K562 (cell line): ENCODE measurements at regions not wholly inside any gene's neighbourhood (a gene's known extent, or its start where the extent isn't known, plus 50 kb on each side); places are given as distances from the start of the nearest gene placed in this dataset.

Experiments used
- ATAC-seq: fragments of 200-7000 bp; cut with Tn5 transposase; 3 replicates; pipeline ENCODE4 v1.9.1; 2020; ENCODE audit warnings: moderate library complexity
- BruUV-seq: library from RNA; stranded (reverse); fragments of 400-500 nt; replicated peaks from 2 replicates; lab custom pipeline; 2021; lab: Mats Ljungman, UMichigan
- CTCF ChIA-PET: fragments of 300-600 bp; formaldehyde crosslinking; extraction: SDS; loops from one replicate; lab custom pipeline; 2021; ENCODE audit warnings: low intra/inter-chr PET ratio; lab: Yijun Ruan, JAX
- POLR2A ChIA-PET: fragments of 300-600, 350-650 bp; sonication (Branson Sonifier 250); formaldehyde crosslinking; extraction: SDS; loops from one replicate; lab custom pipeline; 2021; ENCODE audit warnings: antibody characterized with exemption, inconsistent platforms; lab: Yijun Ruan, JAX
- DNase-seq, 4 experiments: peaks; one replicate each; pipeline versions ENCODE4 v3.0.0 to v3.0.0-alpha.2; 2011 to 2018; ENCODE audit warnings: low spot score in 3 of 4, mixed read lengths in 3 of 4; ENCODE audit errors: extremely low read depth in 1 of 4
- FAIRE-seq: peaks from 2 replicates; lab custom pipeline; 2011; peaks lifted over from hg19 to GRCh38; lab: Jason Lieb, UNC
- H2AFZ ChIP-seq: 2 replicates; pipeline ENCODE4 v1.6.0; 2011; ENCODE audit warnings: low read depth, low read length, control low read depth, inconsistent platforms
- H3K27ac ChIP-seq: fragments of 200-600 bp; 3 replicates; pipeline ENCODE4 v1.8.0; 2011; ENCODE audit warnings: low read depth, mild to moderate bottlenecking, control low read depth, inconsistent platforms, low read length, moderate library complexity, mixed read lengths; ENCODE audit errors: extremely low read depth
- H3K27me3 ChIP-seq, 2 experiments: fragments of 300-600 bp in 1 of 2; 2 replicates in 1 of 2; 3 replicates in 1 of 2; pipeline versions ENCODE4 v1.6.0 to v1.8.0; 2011; ENCODE audit warnings: inconsistent platforms in 2 of 2, low read length in 2 of 2, mild to moderate bottlenecking in 1 of 2, mixed read lengths in 1 of 2, moderate library complexity in 1 of 2; ENCODE audit not compliant: control insufficient read depth in 2 of 2, insufficient read depth in 2 of 2
- H3K36me3 ChIP-seq: fragments of 300-600 bp; 3 replicates; pipeline ENCODE4 v1.8.0; 2011; ENCODE audit warnings: mild to moderate bottlenecking, low read length, inconsistent platforms; ENCODE audit not compliant: control insufficient read depth, insufficient read depth
- H3K4me1 ChIP-seq, 2 experiments: fragments of 200-600 bp in 1 of 2; replicated peaks in 1 of 2; 2 replicates in 1 of 2; 3 replicates in 1 of 2; pipeline versions ENCODE4 v1.5.1 to v1.8.0; 2011; ENCODE audit warnings: inconsistent platforms in 2 of 2, low read length in 2 of 2, mild to moderate bottlenecking in 1 of 2, mixed read lengths in 1 of 2, moderate library complexity in 1 of 2; ENCODE audit not compliant: control insufficient read depth in 2 of 2, insufficient read depth in 2 of 2
- H3K4me2 ChIP-seq: 2 replicates; pipeline ENCODE4 v1.6.1; 2011; ENCODE audit warnings: low read length, control low read depth, inconsistent platforms, mixed read lengths; ENCODE audit not compliant: insufficient read depth
- H3K4me3 ChIP-seq: fragments of 200-600 bp; sonication (generic), shearing (Covaris generic); 2 replicates; pipeline ENCODE4 v1.5.1; 2016; ENCODE audit warnings: control low read depth, inconsistent platforms
- H3K79me2 ChIP-seq: fragments of 200-600 bp; 3 replicates; pipeline ENCODE4 v1.8.0; 2011; ENCODE audit warnings: low read length, inconsistent platforms; ENCODE audit not compliant: control insufficient read depth, insufficient read depth
- H3K9ac ChIP-seq, 2 experiments: 2 replicates each; pipeline versions ENCODE4 v1.6.0 to v1.6.1; 2011; ENCODE audit warnings: low read depth in 2 of 2, low read length in 2 of 2, control low read depth in 1 of 2, inconsistent platforms in 1 of 2, mild to moderate bottlenecking in 1 of 2, mixed read lengths in 1 of 2; ENCODE audit not compliant: insufficient read depth in 1 of 2
- H3K9me1 ChIP-seq: one replicate; pipeline ENCODE4 v1.6.0; 2011; ENCODE audit warnings: inconsistent platforms, mild to moderate bottlenecking, low read length, moderate library complexity; ENCODE audit not compliant: control insufficient read depth, insufficient read depth
- H3K9me3 ChIP-seq: replicated peaks from 2 replicates; pipeline ENCODE4 v1.5.1; 2011; ENCODE audit warnings: low read depth, low read length, inconsistent platforms; ENCODE audit not compliant: control insufficient read depth, insufficient read depth
- H4K20me1 ChIP-seq: replicated peaks from 2 replicates; pipeline ENCODE4 v1.6.1; 2011; ENCODE audit warnings: low read length, inconsistent platforms, mixed read lengths; ENCODE audit not compliant: control insufficient read depth, insufficient read depth
- DPF2 ChIP-seq: fragments of 450-650 bp; IDR thresholded peaks from 2 replicates; pipeline ENCODE4 v1.6.1; 2016
- E4F1 ChIP-seq: fragments of 250-450 bp; sonication (Bioruptor Pico); IDR thresholded peaks from 2 replicates; pipeline ENCODE4 v1.5.0; 2021; ENCODE audit warnings: mild to moderate bottlenecking, borderline replicate concordance
- GTF2E2 ChIP-seq: fragments of 200-800 bp; sonication (Bioruptor generic); IDR thresholded peaks from 2 replicates; pipeline ENCODE4 v1.6.1; 2016; ENCODE audit warnings: missing genetic modification characterization, missing compliant biosample characterization
- HMGN3 ChIP-seq: IDR thresholded peaks from 2 replicates; pipeline ENCODE4 v1.6.1; 2011; ENCODE audit warnings: borderline replicate concordance, low read depth, mild to moderate bottlenecking, mixed read lengths, low read length; ENCODE audit not compliant: insufficient read length; ENCODE audit errors: extremely low read depth
- HNRNPUL1 ChIP-seq: fragments of 200-400 bp; formaldehyde crosslinking; IDR thresholded peaks from 2 replicates; pipeline ENCODE4 v1.6.1; 2017; ENCODE audit warnings: low read length
- ILF3 ChIP-seq: fragments of 450-650 bp; IDR thresholded peaks from 2 replicates; pipeline ENCODE4 v1.6.1; 2018; ENCODE audit warnings: antibody characterized with exemption, mild to moderate bottlenecking, moderate library complexity, borderline replicate concordance
- KAT8 ChIP-seq: fragments of 450-650 bp; IDR thresholded peaks from 2 replicates; pipeline ENCODE4 v1.6.1; 2016; ENCODE audit warnings: low read depth, mild to moderate bottlenecking
- LARP7 ChIP-seq: fragments of 450-650 bp; IDR thresholded peaks from 2 replicates; pipeline ENCODE4 v1.6.1; 2016
- MCM3 ChIP-seq: fragments of 450-650 bp; IDR thresholded peaks from 2 replicates; pipeline ENCODE4 v1.6.1; 2016
- MEF2D ChIP-seq: conservative IDR thresholded peaks from 2 replicates; pipeline ENCODE4 v1.6.1; 2016; ENCODE audit warnings: low read depth, missing genetic modification characterization, missing compliant biosample characterization
- NFIX ChIP-seq: fragments of 250-450 bp; sonication (Bioruptor Pico); IDR thresholded peaks from 2 replicates; pipeline ENCODE4 v1.4.0; 2020; ENCODE audit warnings: low read depth, mild to moderate bottlenecking, moderate library complexity
- PCBP1 ChIP-seq: fragments of 200-400 bp; formaldehyde crosslinking; IDR thresholded peaks from 2 replicates; pipeline ENCODE4 v1.6.1; 2018; ENCODE audit warnings: mild to moderate bottlenecking, low read depth, low read length; ENCODE audit not compliant: poor library complexity, severe bottlenecking
- SP2 ChIP-seq: IDR thresholded peaks from 2 replicates; pipeline ENCODE4 v1.6.1; 2011; ENCODE audit warnings: mild to moderate bottlenecking, low read depth, low read length, moderate library complexity; ENCODE audit not compliant: poor library complexity, severe bottlenecking; ENCODE audit errors: extremely low read depth
- ZBTB26 ChIP-seq: fragments of 450-650 bp; formaldehyde crosslinking; IDR thresholded peaks from 2 replicates; pipeline ENCODE4 v1.4.0; 2022; ENCODE audit warnings: missing genetic modification characterization
- ZC3H4 ChIP-seq: sonication (generic); formaldehyde crosslinking; IDR thresholded peaks from 2 replicates; pipeline ENCODE4 v1.9.0; 2021; ENCODE audit warnings: missing genetic modification reagents, borderline replicate concordance
- ZNF143 ChIP-seq: sonication (generic); formaldehyde crosslinking; IDR thresholded peaks from 2 replicates; pipeline ENCODE4 v1.9.0; 2022; ENCODE audit warnings: mild to moderate bottlenecking, missing genetic modification reagents
- WGBS: fragments of 100-300 bp; shearing (Covaris generic); methylation state at CpG from one replicate; pipeline ENCODE4 v1.1.6; 2016; ENCODE audit warnings: low coverage, mixed read lengths; ENCODE audit not compliant: insufficient coverage; ENCODE audit errors: missing lambda C conversion rate; 5-methylcytosine and 5-hydroxymethylcytosine counted together
- in situ Hi-C: fragments of 300-500 bp; cut with MboI; formaldehyde crosslinking; loops from 4 replicates; pipeline ENCODE4 v1.15.0; 2018; ENCODE audit warnings: inconsistent platforms, mixed read lengths
- intact Hi-C: fragments of 100-400 bp; cut with micrococcal nuclease; formaldehyde crosslinking; loops from 2 replicates; pipeline ENCODE4 v1.14.2; 2022

GRCh38 chr2:41129988-41130387, 678.1 kb upstream of the SLC8A1 start:
- Histone ChIP-seq H3K27me3 (no peaks in the 10 kb centered on the region), H3K9me1 (no peaks in the 10 kb centered on the region), H3K27ac (no peak overlapping the region), H3K4me1 (no peaks in the 10 kb centered on the region), H4K20me1 (no peaks in the 10 kb centered on the region), H2AFZ (no peak overlapping the region), H3K9me3 (no peaks in the 10 kb centered on the region), H3K36me3 (no peaks in the 10 kb centered on the region), H3K4me3 (no peak overlapping the region), H3K79me2 (no peaks in the 10 kb centered on the region), H3K9ac (no peak overlapping the region), H3K4me2 (no peak overlapping the region)
- ChIA-PET POLR2A (no interaction called here), CTCF (no interaction called here)
- no peak for ATAC-seq
- 0% methylated on average over 3 of the region's 3 CpGs for WGBS
- no peak for FAIRE-seq
- no peak for DNase-seq
- intact Hi-C loops (no loop called here), in situ Hi-C loops (no loop called here)
- no TSS peak for BruUV-seq
- TF ChIP-seq NFIX (CRISPR knock-in tag) (no peak), MEF2D (tag) (no peak), DPF2 (no peak), HMGN3 (no peak), ZC3H4 (CRISPR knock-in tag) (no peak), SP2 (no peak), HNRNPUL1 (no peak), ZNF143 (CRISPR knock-in tag) (no peak), ILF3 (no peak), PCBP1 (no peak), GTF2E2 (tag) (no peak), E4F1 (CRISPR knock-in tag) (no peak), KAT8 (no peak), LARP7 (no peak), ZBTB26 (CRISPR knock-in tag) (no peak), MCM3 (no peak)
